Panc1 (cell line): ENCODE measurements at regions not wholly inside any gene's neighbourhood (a gene's known extent, or its start where the extent isn't known, plus 50 kb on each side); places are given as distances from the start of the nearest gene placed in this dataset.

Source experiments
- ATAC-seq: fragments of 200-7000 bp; cut with Tn5 transposase; 2 replicates; pipeline ENCODE4 v1.9.1; 2020; ENCODE audit warnings: mild to moderate bottlenecking, moderate library complexity
- BruUV-seq: library from RNA; stranded (reverse); fragments of 400-500 nt; replicated peaks from 2 replicates; lab custom pipeline; 2021; lab: Mats Ljungman, UMichigan
- CTCF ChIA-PET: fragments of 300-600 bp; sonication (Branson Sonifier 250); formaldehyde crosslinking; loops from one replicate; lab custom pipeline; 2022; ENCODE audit warnings: antibody characterized with exemption; lab: Charles Lee
- POLR2A ChIA-PET: fragments of 300-600 bp; sonication (Branson Sonifier 250); formaldehyde crosslinking; loops from one replicate; lab custom pipeline; 2022; ENCODE audit warnings: antibody characterized with exemption; lab: Charles Lee
- DNase-seq: peaks from one replicate; pipeline ENCODE4 v3.0.0-alpha.2; 2010; ENCODE audit warnings: low read depth, low spot score
- H3K27ac ChIP-seq: 2 replicates; pipeline ENCODE4 v1.5.1; 2011; ENCODE audit warnings: mild to moderate bottlenecking, low read length, inconsistent platforms
- H3K27me3 ChIP-seq: fragments of 200-500 bp; sonication (Bioruptor generic); 2 replicates; pipeline ENCODE4 v1.6.0; 2014; ENCODE audit warnings: low read length, inconsistent platforms; ENCODE audit not compliant: control insufficient read depth, insufficient read depth
- H3K36me3 ChIP-seq: fragments of 200-500 bp; sonication (Bioruptor generic); 2 replicates; pipeline ENCODE4 v1.5.1; 2014; ENCODE audit warnings: inconsistent platforms, mild to moderate bottlenecking, low read length, moderate library complexity; ENCODE audit not compliant: control insufficient read depth, insufficient read depth
- H3K4me1 ChIP-seq: 2 replicates; pipeline ENCODE4 v1.5.1; 2011; ENCODE audit warnings: inconsistent platforms, mild to moderate bottlenecking, low read length, moderate library complexity; ENCODE audit not compliant: control insufficient read depth, insufficient read depth
- H3K4me3 ChIP-seq, 2 experiments: 2 replicates each; pipeline ENCODE4 v1.5.1; 2011 to 2012; ENCODE audit warnings: low read depth in 2 of 2, low read length in 2 of 2, mild to moderate bottlenecking in 2 of 2, inconsistent platforms in 1 of 2, moderate library complexity in 1 of 2
- H3K9me3 ChIP-seq: fragments of 200-500 bp; sonication (Bioruptor generic); 2 replicates; pipeline ENCODE4 v1.5.1; 2014; ENCODE audit warnings: low read depth, mild to moderate bottlenecking, inconsistent platforms, low read length, moderate library complexity; ENCODE audit not compliant: control insufficient read depth, insufficient read depth
- CTCF ChIP-seq: fragments of 450-650 bp; IDR thresholded peaks from 2 replicates; pipeline ENCODE4 v1.5.1; 2017; ENCODE audit warnings: mild to moderate bottlenecking
- POLR2AphosphoS5 ChIP-seq: IDR thresholded peaks from 2 replicates; pipeline ENCODE4 v1.6.1; 2012; ENCODE audit warnings: mild to moderate bottlenecking, low read depth, low read length, moderate library complexity
- SIN3A ChIP-seq: IDR thresholded peaks from 2 replicates; pipeline ENCODE4 v1.6.1; 2012; ENCODE audit warnings: low read depth, mild to moderate bottlenecking, low read length, moderate library complexity, borderline replicate concordance; ENCODE audit not compliant: insufficient read depth
- TCF7L2 ChIP-seq: IDR thresholded peaks from 2 replicates; pipeline ENCODE4 v1.6.1; 2011; ENCODE audit warnings: mild to moderate bottlenecking, low read depth, low read length, inconsistent platforms
- in situ Hi-C: cut with HindIII; loops from 2 replicates; pipeline ENCODE4 v1.10.0; 2016; ENCODE audit warnings: low sequenced_read_pairs, low pct_unique_long_range_greater_than_20kb
- intact Hi-C: fragments of 100-400 bp; cut with micrococcal nuclease; formaldehyde crosslinking; loops from one replicate; pipeline ENCODE4 v1.10.0; 2022; ENCODE audit not compliant: unreplicated experiment
- TF ChIP-seq, protein P1 (sequence below), 2 experiments: IDR thresholded peaks; 2 replicates each; pipeline ENCODE4 v1.6.1; 2011 to 2012; ENCODE audit warnings: low read depth in 2 of 2, control low read depth in 1 of 2, low read length in 1 of 2, mild to moderate bottlenecking in 1 of 2, moderate library complexity in 1 of 2; ENCODE audit not compliant: insufficient read depth in 1 of 2

DNA sequence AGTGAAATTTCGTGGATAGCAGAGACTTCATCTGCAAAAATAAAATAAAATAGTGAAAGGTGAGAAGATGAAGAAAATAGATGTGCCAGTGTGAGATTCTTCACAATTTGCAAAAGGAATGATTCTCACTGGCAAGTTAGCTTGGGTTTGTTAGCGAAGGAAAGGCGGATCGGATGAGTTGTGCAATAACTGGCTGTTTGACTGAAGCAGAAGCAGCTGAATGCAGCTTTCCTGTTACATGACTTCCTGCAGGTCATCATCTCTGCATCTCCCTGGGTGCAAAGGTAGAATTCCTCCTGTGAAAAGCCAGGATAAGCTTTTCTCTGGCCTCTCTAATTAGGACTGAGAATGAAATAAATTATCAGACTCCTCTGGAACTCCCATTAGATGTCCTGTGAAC lies 263.1 kb upstream of the CHRM3 start:
- no TSS peak for BruUV-seq
- no peak overlapping the region for H3K27ac ChIP-seq
- in situ Hi-C loops = no loop called here
- TF ChIP-seq SIN3A (no peak), CTCF (no peak), POLR2AphosphoS5 (no peak), TCF7L2 (no peak)
- TF ChIP-seq, protein P1, sequence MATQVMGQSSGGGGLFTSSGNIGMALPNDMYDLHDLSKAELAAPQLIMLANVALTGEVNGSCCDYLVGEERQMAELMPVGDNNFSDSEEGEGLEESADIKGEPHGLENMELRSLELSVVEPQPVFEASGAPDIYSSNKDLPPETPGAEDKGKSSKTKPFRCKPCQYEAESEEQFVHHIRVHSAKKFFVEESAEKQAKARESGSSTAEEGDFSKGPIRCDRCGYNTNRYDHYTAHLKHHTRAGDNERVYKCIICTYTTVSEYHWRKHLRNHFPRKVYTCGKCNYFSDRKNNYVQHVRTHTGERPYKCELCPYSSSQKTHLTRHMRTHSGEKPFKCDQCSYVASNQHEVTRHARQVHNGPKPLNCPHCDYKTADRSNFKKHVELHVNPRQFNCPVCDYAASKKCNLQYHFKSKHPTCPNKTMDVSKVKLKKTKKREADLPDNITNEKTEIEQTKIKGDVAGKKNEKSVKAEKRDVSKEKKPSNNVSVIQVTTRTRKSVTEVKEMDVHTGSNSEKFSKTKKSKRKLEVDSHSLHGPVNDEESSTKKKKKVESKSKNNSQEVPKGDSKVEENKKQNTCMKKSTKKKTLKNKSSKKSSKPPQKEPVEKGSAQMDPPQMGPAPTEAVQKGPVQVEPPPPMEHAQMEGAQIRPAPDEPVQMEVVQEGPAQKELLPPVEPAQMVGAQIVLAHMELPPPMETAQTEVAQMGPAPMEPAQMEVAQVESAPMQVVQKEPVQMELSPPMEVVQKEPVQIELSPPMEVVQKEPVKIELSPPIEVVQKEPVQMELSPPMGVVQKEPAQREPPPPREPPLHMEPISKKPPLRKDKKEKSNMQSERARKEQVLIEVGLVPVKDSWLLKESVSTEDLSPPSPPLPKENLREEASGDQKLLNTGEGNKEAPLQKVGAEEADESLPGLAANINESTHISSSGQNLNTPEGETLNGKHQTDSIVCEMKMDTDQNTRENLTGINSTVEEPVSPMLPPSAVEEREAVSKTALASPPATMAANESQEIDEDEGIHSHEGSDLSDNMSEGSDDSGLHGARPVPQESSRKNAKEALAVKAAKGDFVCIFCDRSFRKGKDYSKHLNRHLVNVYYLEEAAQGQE (IDR thresholded peaks at IDR 0.05; ENCODE audit: insufficient read depth in 1 of 2, low read depth in 2 of 2, low read length in 1 of 2) = no peak
- H3K4me1 ChIP-seq = no peaks in the 10 kb centered on the region
- H3K4me3 ChIP-seq = no peak overlapping the region
- intact Hi-C loops = no loop called here
- no peaks in the 10 kb centered on the region for H3K36me3 ChIP-seq
- no peaks in the 10 kb centered on the region for H3K27me3 ChIP-seq
- H3K9me3 ChIP-seq = no peaks in the 10 kb centered on the region
- ChIA-PET POLR2A (no interaction called here), CTCF (no interaction called here)
- no peak for ATAC-seq
- no peak for DNase-seq

- ChIA-PET POLR2A (no interaction called here), CTCF (no interaction called here)
- Histone ChIP-seq H3K4me3 (no peak overlapping the region), H3K36me3 (no peaks in the 10 kb centered on the region), H3K9me3 (no peaks in the 10 kb centered on the region), H3K27me3 (no peaks in the 10 kb centered on the region), H3K27ac (no peak overlapping the region), H3K4me1 (no peaks in the 10 kb centered on the region)
- in situ Hi-C loops (no loop called here), intact Hi-C loops (no loop called here)
- no peak for ATAC-seq
- BruUV-seq = no TSS peak
- no peak for DNase-seq
- TF ChIP-seq, protein P1 (IDR thresholded peaks at IDR 0.05; ENCODE audit: insufficient read depth in 1 of 2, low read depth in 2 of 2, low read length in 1 of 2) = no peak
- TF ChIP-seq CTCF (no peak), SIN3A (no peak), POLR2AphosphoS5 (no peak), TCF7L2 (no peak)
These were observed 274.1 kb upstream of the CHRM3 start for GRCh38 chr1:239112101-239112935.
